ENCODE measurements at regions not wholly inside any gene's neighbourhood (a gene's known extent, or its start where the extent isn't known, plus 50 kb on each side); places are given as distances from the start of the nearest gene placed in this dataset.
"Not testable (repeated sequence)": the region's sequence is repeated elsewhere in the genome, so short reads cannot be mapped to it uniquely, and the experiment has no call there.

GRCh38 chr4:72938516-72938915, 131.0 kb downstream of the COX18 start:
- TF ChIP-seq CTCF (IDR thresholded peaks at IDR 0.05 in 4 of 5, conservative IDR thresholded peaks at IDR 0.05 in 1 of 5) (no peak), POLR2A (IDR thresholded peaks at IDR 0.05) (no peak)
- intact Hi-C loops (cut with DNase I; ENCODE audit: low total_unique reads) (no loop called here), in situ Hi-C loops (cut with MboI; ENCODE audit: low sequenced_read_pairs in 4 of 4) (no loop called here)
- no peak for ATAC-seq
- DNase-seq: no peak
- H3K4me3 ChIP-seq: no peak overlapping the region
- H3K4me1 ChIP-seq: no peaks in the 10 kb centered on the region
- no peak overlapping the region for H3K27ac ChIP-seq
- H3K27me3 ChIP-seq: no peaks in the 10 kb centered on the region
- H3K9me3 ChIP-seq: no peaks in the 10 kb centered on the region
- no peaks in the 10 kb centered on the region for H3K36me3 ChIP-seq

- H3K9me3 ChIP-seq: no peaks in the 10 kb centered on the region
- in situ Hi-C loops (cut with MboI; ENCODE audit: low sequenced_read_pairs in 4 of 4): no loop called here
These were observed 134.1 kb downstream of the COX18 start for GRCh38 chr4:72935462-72935861.

GRCh38 chr4:72933029-72933428, 136.5 kb downstream of the COX18 start:
- TF ChIP-seq CTCF (IDR thresholded peaks at IDR 0.05 in 4 of 5, conservative IDR thresholded peaks at IDR 0.05 in 1 of 5) (no peak), POLR2A (IDR thresholded peaks at IDR 0.05) (no peak)
- DNase-seq (no peak), ATAC-seq (no peak)
- intact Hi-C loops (cut with DNase I; ENCODE audit: low total_unique reads) (no loop called here), in situ Hi-C loops (cut with MboI; ENCODE audit: low sequenced_read_pairs in 4 of 4) (no loop called here)
- H3K4me1 ChIP-seq: no peaks in the 10 kb centered on the region
- H3K4me3 ChIP-seq: no peak overlapping the region
- no peak overlapping the region for H3K27ac ChIP-seq
- H3K36me3 ChIP-seq: no peaks in the 10 kb centered on the region
- no peaks in the 10 kb centered on the region for H3K9me3 ChIP-seq
- H3K27me3 ChIP-seq: no peaks in the 10 kb centered on the region

More at GRCh38 chr4:72935462-72935861, 134.1 kb downstream of the COX18 start:
- no peak for DNase-seq
- ATAC-seq: no peak
- H3K27ac ChIP-seq: no peak overlapping the region
- no peaks in the 10 kb centered on the region for H3K27me3 ChIP-seq
- H3K4me1 ChIP-seq: no peaks in the 10 kb centered on the region
- TF ChIP-seq POLR2A (IDR thresholded peaks at IDR 0.05) (no peak), CTCF (IDR thresholded peaks at IDR 0.05 in 4 of 5, conservative IDR thresholded peaks at IDR 0.05 in 1 of 5) (no peak)
- no peak overlapping the region for H3K4me3 ChIP-seq
- intact Hi-C loops (cut with DNase I; ENCODE audit: low total_unique reads): no loop called here
- H3K36me3 ChIP-seq: no peaks in the 10 kb centered on the region

GRCh38 chr4:72931346-72931745, 138.2 kb downstream of the COX18 start:
- Histone ChIP-seq H3K4me1 (no peaks in the 10 kb centered on the region), H3K4me3 (no peak overlapping the region), H3K27ac (no peak overlapping the region), H3K36me3 (no peaks in the 10 kb centered on the region), H3K27me3 (no peaks in the 10 kb centered on the region), H3K9me3 (no peaks in the 10 kb centered on the region)
- no peak for DNase-seq
- in situ Hi-C loops (cut with MboI; ENCODE audit: low sequenced_read_pairs in 4 of 4): no loop called here
- intact Hi-C loops (cut with DNase I; ENCODE audit: low total_unique reads): no loop called here
- TF ChIP-seq POLR2A (IDR thresholded peaks at IDR 0.05): no peak
- TF ChIP-seq CTCF (IDR thresholded peaks at IDR 0.05 in 4 of 5, conservative IDR thresholded peaks at IDR 0.05 in 1 of 5): no peak
- no peak for ATAC-seq

- H3K27ac ChIP-seq; H3K36me3 ChIP-seq; intact Hi-C loops (cut with DNase I; ENCODE audit: low total_unique reads); H3K27me3 ChIP-seq; H3K4me1 ChIP-seq; H3K9me3 ChIP-seq; DNase-seq; in situ Hi-C loops (cut with MboI; ENCODE audit: low sequenced_read_pairs in 4 of 4); ATAC-seq; H3K4me3 ChIP-seq: not testable (repeated sequence)
These were observed 139.8 kb downstream of the COX18 start for GRCh38 chr4:72929596-72930274.

Measured in gastrocnemius medialis (tissue), 4 donors.